ENCODE measurements at regions not wholly inside any gene's neighbourhood (a gene's known extent, or its start where the extent isn't known, plus 50 kb on each side); places are given as distances from the start of the nearest gene placed in this dataset.

GRCh38 chr13:87358319-87358718 lies 312.9 kb upstream of the SLITRK5 start:
- TF ChIP-seq JUND (IDR thresholded peaks at IDR 0.05; ENCODE audit: low read depth) = no peak
- in situ Hi-C loops (cut with HindIII; ENCODE audit: low pct_unique_long_range_greater_than_20kb, low sequenced_read_pairs) = no loop called here
- no peak for DNase-seq (ENCODE audit: low read depth in 1 of 2, low spot score in 1 of 2)

GRCh38 chr13:87361216-87361615 lies 310.0 kb upstream of the SLITRK5 start:
- DNase-seq (ENCODE audit: low read depth in 1 of 2, low spot score in 1 of 2) = no peak
- in situ Hi-C loops (cut with HindIII; ENCODE audit: low pct_unique_long_range_greater_than_20kb, low sequenced_read_pairs) = no loop called here
- no peak for TF ChIP-seq JUND (IDR thresholded peaks at IDR 0.05; ENCODE audit: low read depth)

GRCh38 chr13:87368639-87369038 lies 302.5 kb upstream of the SLITRK5 start:
- DNase-seq (ENCODE audit: low read depth in 1 of 2, low spot score in 1 of 2) = no peak
- in situ Hi-C loops (cut with HindIII; ENCODE audit: low pct_unique_long_range_greater_than_20kb, low sequenced_read_pairs) = no loop called here

GRCh38 chr13:87376081-87376480 lies 295.1 kb upstream of the SLITRK5 start:
- TF ChIP-seq JUND (IDR thresholded peaks at IDR 0.05; ENCODE audit: low read depth) = no peak
- no peak for DNase-seq (ENCODE audit: low read depth in 1 of 2, low spot score in 1 of 2)
- in situ Hi-C loops (cut with HindIII; ENCODE audit: low pct_unique_long_range_greater_than_20kb, low sequenced_read_pairs) = no loop called here

More at GRCh38 chr13:87368639-87369038, 302.5 kb upstream of the SLITRK5 start:
- TF ChIP-seq JUND (IDR thresholded peaks at IDR 0.05; ENCODE audit: low read depth) = no peak

GRCh38 chr13:87384099-87384498 lies 287.1 kb upstream of the SLITRK5 start:
- no peak for DNase-seq (ENCODE audit: low read depth in 1 of 2, low spot score in 1 of 2)
- in situ Hi-C loops (cut with HindIII; ENCODE audit: low pct_unique_long_range_greater_than_20kb, low sequenced_read_pairs) = no loop called here
- no peak for TF ChIP-seq JUND (IDR thresholded peaks at IDR 0.05; ENCODE audit: low read depth)

GRCh38 chr13:87393358-87393757 lies 277.8 kb upstream of the SLITRK5 start:
- in situ Hi-C loops (cut with HindIII; ENCODE audit: low pct_unique_long_range_greater_than_20kb, low sequenced_read_pairs) = no loop called here
- DNase-seq (ENCODE audit: low read depth in 1 of 2, low spot score in 1 of 2) = no peak
- no peak for TF ChIP-seq JUND (IDR thresholded peaks at IDR 0.05; ENCODE audit: low read depth)

- in situ Hi-C loops (cut with HindIII; ENCODE audit: low pct_unique_long_range_greater_than_20kb, low sequenced_read_pairs) = no loop called here
- DNase-seq (ENCODE audit: low read depth in 1 of 2, low spot score in 1 of 2) = no peak
- TF ChIP-seq JUND (IDR thresholded peaks at IDR 0.05; ENCODE audit: low read depth) = no peak
Measured at GRCh38 chr13:87398047-87398446, 273.1 kb upstream of the SLITRK5 start.

- in situ Hi-C loops (cut with HindIII; ENCODE audit: low pct_unique_long_range_greater_than_20kb, low sequenced_read_pairs) = no loop called here
- TF ChIP-seq JUND (IDR thresholded peaks at IDR 0.05; ENCODE audit: low read depth) = no peak
Measured at GRCh38 chr13:87403748-87404432, 267.3 kb upstream of the SLITRK5 start.

GRCh38 chr13:87426742-87427141 lies 244.4 kb upstream of the SLITRK5 start:
- in situ Hi-C loops (cut with HindIII; ENCODE audit: low pct_unique_long_range_greater_than_20kb, low sequenced_read_pairs) = no loop called here
- no peak for TF ChIP-seq JUND (IDR thresholded peaks at IDR 0.05; ENCODE audit: low read depth)
- no peak for DNase-seq (ENCODE audit: low read depth in 1 of 2, low spot score in 1 of 2)

More at GRCh38 chr13:87403748-87404432, 267.3 kb upstream of the SLITRK5 start:
- DNase-seq (ENCODE audit: low read depth in 1 of 2, low spot score in 1 of 2) = no peak

- no peak for TF ChIP-seq JUND (IDR thresholded peaks at IDR 0.05; ENCODE audit: low read depth)
- in situ Hi-C loops (cut with HindIII; ENCODE audit: low pct_unique_long_range_greater_than_20kb, low sequenced_read_pairs) = no loop called here
- DNase-seq (ENCODE audit: low read depth in 1 of 2, low spot score in 1 of 2) = no peak
Measured at GRCh38 chr13:87444135-87444534, 227.0 kb upstream of the SLITRK5 start.

- in situ Hi-C loops (cut with HindIII; ENCODE audit: low pct_unique_long_range_greater_than_20kb, low sequenced_read_pairs) = no loop called here
- TF ChIP-seq JUND (IDR thresholded peaks at IDR 0.05; ENCODE audit: low read depth) = no peak
- DNase-seq (ENCODE audit: low read depth in 1 of 2, low spot score in 1 of 2) = no peak
Measured at GRCh38 chr13:87452281-87452680, 218.9 kb upstream of the SLITRK5 start.

GRCh38 chr13:87453244-87453643 lies 217.9 kb upstream of the SLITRK5 start:
- DNase-seq (ENCODE audit: low read depth in 1 of 2, low spot score in 1 of 2) = no peak
- in situ Hi-C loops (cut with HindIII; ENCODE audit: low pct_unique_long_range_greater_than_20kb, low sequenced_read_pairs) = no loop called here
- TF ChIP-seq JUND (IDR thresholded peaks at IDR 0.05; ENCODE audit: low read depth) = no peak

GRCh38 chr13:87459419-87459818 lies 211.8 kb upstream of the SLITRK5 start:
- TF ChIP-seq JUND (IDR thresholded peaks at IDR 0.05; ENCODE audit: low read depth) = no peak
- DNase-seq (ENCODE audit: low read depth in 1 of 2, low spot score in 1 of 2) = no peak
- in situ Hi-C loops (cut with HindIII; ENCODE audit: low pct_unique_long_range_greater_than_20kb, low sequenced_read_pairs) = no loop called here

- in situ Hi-C loops (cut with HindIII; ENCODE audit: low pct_unique_long_range_greater_than_20kb, low sequenced_read_pairs) = no loop called here
- no peak for DNase-seq (ENCODE audit: low read depth in 1 of 2, low spot score in 1 of 2)
- TF ChIP-seq JUND (IDR thresholded peaks at IDR 0.05; ENCODE audit: low read depth) = no peak
Measured at GRCh38 chr13:87497426-87497825, 173.7 kb upstream of the SLITRK5 start.

Data from T47D (cell line).